ENCODE measurements at regions not wholly inside any gene's neighbourhood (a gene's known extent, or its start where the extent isn't known, plus 50 kb on each side); places are given as distances from the start of the nearest gene placed in this dataset.
"Not testable (repeated sequence)": the region's sequence is repeated elsewhere in the genome, so short reads cannot be mapped to it uniquely, and the experiment has no call there.

DNA sequence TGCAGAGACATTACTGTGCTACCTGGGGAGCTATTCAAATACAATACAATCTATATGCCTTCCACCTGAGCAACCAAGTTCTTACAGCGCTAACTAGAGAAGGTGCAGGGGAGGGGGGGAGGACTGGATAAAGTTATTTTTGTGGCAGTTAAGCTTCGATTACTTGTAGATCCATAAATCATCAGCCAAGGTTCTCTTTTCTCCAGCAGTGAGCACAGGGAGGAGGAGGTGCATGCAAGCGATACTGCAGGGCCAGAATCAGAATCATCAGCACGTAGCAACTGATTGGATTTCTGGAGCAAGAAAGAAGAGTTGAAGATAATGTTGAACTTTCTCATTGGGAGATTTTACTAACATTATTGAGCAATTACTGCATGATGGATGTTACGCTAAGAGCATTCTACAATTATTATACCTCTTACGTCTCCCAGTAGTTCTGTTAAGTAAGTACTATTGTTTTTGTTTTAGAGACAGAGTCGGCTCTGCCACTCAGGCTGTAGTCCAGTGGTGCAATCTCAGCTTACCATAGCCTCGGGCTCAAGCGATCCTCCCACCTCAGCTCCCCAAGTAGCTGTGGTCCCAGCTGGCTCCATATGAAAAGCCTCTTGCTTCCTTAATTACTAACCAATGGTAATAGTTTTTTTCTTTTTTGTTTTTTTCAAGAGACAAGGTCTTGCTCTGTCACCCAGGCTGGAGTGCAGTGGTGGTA, 74.6 kb upstream of the EEA1 start:
- in situ Hi-C loops (cut with HindIII; ENCODE audit: low pct_unique_long_range_greater_than_20kb, low sequenced_read_pairs): no loop called here
- no peak for TF ChIP-seq JUND (IDR thresholded peaks at IDR 0.05; ENCODE audit: low read depth)
- DNase-seq (ENCODE audit: low read depth in 1 of 2, low spot score in 1 of 2): no peak

GRCh38 chr12:93005928-93006392, 76.9 kb upstream of the EEA1 start:
- no peak for TF ChIP-seq JUND (IDR thresholded peaks at IDR 0.05; ENCODE audit: low read depth)
- in situ Hi-C loops (cut with HindIII; ENCODE audit: low pct_unique_long_range_greater_than_20kb, low sequenced_read_pairs): no loop called here

DNA sequence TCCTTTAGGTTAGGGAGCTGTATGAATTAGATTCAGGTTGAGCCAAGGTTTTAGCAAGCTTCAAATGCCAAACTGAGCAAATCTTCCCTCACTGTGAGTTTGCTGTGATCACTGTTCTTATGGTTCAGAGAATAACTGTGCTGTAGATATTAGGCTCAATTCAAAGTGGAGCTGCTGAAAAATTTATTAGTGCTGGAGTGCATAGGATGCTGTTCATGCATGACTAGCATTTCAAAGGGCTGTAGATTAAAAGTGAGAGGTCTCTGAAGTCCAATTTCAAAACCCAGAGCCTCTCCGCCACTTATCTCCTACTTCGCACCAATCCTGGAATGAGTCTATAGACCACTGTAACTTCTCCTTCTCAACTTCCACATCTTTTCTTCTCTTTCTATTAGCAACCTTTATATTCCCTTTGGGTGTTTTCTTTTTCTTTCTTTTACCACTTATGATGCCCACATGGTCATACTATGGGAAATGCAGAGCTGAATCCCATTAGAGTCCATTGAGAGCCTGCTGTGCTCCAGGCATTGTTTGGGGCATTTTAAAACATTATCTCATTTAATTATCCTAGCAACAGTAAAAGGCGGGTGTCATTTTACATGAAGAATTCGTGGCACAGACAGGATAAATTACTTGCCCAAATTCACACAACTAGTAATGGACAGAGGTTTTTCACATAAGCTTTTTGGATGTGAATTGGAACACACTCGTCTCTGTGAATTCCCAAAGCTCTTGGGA, 77.5 kb upstream of the EEA1 start:
- in situ Hi-C loops (cut with HindIII; ENCODE audit: low pct_unique_long_range_greater_than_20kb, low sequenced_read_pairs): no loop called here
- DNase-seq (ENCODE audit: low read depth in 1 of 2, low spot score in 1 of 2): no peak
- TF ChIP-seq JUND (IDR thresholded peaks at IDR 0.05; ENCODE audit: low read depth): no peak

More at GRCh38 chr12:93005928-93006392, 76.9 kb upstream of the EEA1 start:
- DNase-seq (ENCODE audit: low read depth in 1 of 2, low spot score in 1 of 2): no peak

DNA sequence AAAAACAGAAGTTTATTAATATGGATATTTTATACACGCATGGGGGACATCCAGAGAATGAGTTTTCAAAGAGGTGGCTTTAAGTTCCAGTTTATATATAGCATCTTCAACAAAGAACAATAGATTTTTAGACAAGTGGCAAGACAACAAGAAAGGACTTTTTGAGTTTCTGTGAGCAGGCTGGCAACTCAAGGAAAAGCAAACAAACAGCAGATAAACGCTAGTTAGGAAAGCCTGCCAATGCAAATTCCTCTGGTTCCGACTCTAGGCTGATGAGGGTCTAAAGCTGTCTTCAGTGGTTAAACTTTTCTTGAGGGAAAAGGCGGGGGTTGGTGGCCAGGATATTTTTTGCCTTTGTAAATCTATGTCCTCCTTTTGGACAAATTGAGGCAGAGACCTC, 78.4 kb upstream of the EEA1 start:
- no peak for TF ChIP-seq JUND (IDR thresholded peaks at IDR 0.05; ENCODE audit: low read depth)
- no peak for DNase-seq (ENCODE audit: low read depth in 1 of 2, low spot score in 1 of 2)
- in situ Hi-C loops (cut with HindIII; ENCODE audit: low pct_unique_long_range_greater_than_20kb, low sequenced_read_pairs): no loop called here

- DNase-seq (ENCODE audit: low read depth in 1 of 2, low spot score in 1 of 2): no peak
- no peak for TF ChIP-seq JUND (IDR thresholded peaks at IDR 0.05; ENCODE audit: low read depth)
- in situ Hi-C loops (cut with HindIII; ENCODE audit: low pct_unique_long_range_greater_than_20kb, low sequenced_read_pairs): no loop called here
These were observed 79.1 kb upstream of the EEA1 start for GRCh38 chr12:93008044-93008778.

DNA sequence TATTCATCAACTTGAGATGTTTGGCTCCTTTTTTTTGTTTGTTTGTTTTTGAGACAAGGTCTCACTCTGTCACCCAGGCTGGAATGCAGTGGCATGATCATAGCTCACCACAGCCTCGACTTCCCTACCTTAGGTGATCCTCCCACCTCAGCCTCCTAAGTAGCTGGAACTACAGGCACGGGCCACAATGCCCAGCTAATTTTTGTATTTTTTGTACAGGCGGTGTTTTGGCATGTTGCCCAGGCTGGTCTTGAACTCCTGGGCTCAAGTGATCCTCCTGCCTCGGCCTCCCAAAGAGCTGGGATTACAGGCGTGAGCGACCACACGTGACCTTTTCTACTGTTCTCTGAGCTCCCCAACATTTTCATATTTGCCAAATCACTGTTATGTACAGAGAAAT, 79.8 kb upstream of the EEA1 start:
- in situ Hi-C loops (cut with HindIII; ENCODE audit: low pct_unique_long_range_greater_than_20kb, low sequenced_read_pairs); DNase-seq (ENCODE audit: low read depth in 1 of 2, low spot score in 1 of 2): not testable (repeated sequence)

DNA sequence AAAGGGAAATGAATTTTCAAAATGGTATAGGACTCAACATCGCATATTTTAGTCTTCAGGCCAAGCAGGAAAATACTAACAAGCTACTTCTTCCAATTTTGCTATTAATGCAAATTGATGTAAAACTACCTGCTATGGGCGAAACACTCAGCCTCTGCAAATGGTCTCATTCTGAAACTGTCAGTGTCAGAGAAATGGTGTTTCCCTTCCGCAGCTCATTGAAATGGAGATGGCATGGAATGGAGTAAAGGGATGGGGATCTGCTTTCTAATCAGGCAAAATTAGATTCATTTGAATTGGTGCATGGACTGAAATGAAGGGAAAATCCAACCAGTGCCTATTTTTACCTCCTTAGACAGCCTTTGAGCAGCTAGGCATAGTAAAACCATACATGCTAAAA, 80.4 kb upstream of the EEA1 start:
- no peak for DNase-seq (ENCODE audit: low read depth in 1 of 2, low spot score in 1 of 2)
- in situ Hi-C loops (cut with HindIII; ENCODE audit: low pct_unique_long_range_greater_than_20kb, low sequenced_read_pairs): no loop called here
- no peak for TF ChIP-seq JUND (IDR thresholded peaks at IDR 0.05; ENCODE audit: low read depth)

DNA sequence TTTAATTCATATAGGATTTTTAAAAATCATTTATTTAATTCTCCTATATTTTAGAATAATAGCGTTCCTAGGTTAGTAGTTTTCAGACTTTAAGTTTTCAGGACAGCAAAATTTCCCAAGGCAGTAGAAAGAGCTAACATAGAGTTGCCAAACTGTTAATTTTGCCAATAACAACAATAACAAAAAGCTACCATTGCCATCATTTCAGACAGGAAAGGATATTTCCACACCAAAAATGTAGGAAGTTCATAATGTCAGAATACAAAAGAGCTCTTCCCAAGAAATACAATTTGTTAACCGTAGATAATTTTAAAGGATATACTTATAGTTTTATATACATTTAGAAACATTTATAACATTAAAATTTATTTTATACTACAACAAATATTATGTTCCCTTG, 81.4 kb upstream of the EEA1 start:
- no peak for DNase-seq (ENCODE audit: low read depth in 1 of 2, low spot score in 1 of 2)
- in situ Hi-C loops (cut with HindIII; ENCODE audit: low pct_unique_long_range_greater_than_20kb, low sequenced_read_pairs): no loop called here
- TF ChIP-seq JUND (IDR thresholded peaks at IDR 0.05; ENCODE audit: low read depth): no peak

DNA sequence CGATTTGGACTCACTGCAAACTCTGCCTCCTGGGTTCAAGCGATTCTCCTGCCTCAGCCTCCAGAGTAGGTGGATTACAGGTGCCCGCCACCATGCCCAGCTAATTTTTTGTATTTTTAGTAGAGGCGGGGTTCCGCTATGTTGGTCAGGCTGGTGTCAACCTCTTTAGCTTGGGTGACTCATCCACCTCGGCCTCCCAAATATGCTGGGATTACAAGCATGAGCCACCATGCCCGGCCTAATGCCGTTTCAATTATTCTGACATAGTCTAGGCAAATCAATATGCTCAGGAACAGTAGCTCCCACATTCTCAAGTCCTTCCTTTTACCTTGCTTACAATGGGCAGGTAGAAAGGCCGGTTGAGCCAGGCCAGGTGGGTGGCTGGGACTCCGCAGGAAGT, 82.0 kb upstream of the EEA1 start:
- no peak for DNase-seq (ENCODE audit: low read depth in 1 of 2, low spot score in 1 of 2)

GRCh38 chr12:93015871-93016751, 87.0 kb upstream of the EEA1 start:
- DNase-seq (ENCODE audit: low read depth in 1 of 2, low spot score in 1 of 2): no peak
- in situ Hi-C loops (cut with HindIII; ENCODE audit: low pct_unique_long_range_greater_than_20kb, low sequenced_read_pairs): no loop called here
- TF ChIP-seq JUND (IDR thresholded peaks at IDR 0.05; ENCODE audit: low read depth): no peak

More for the DNA sequence above, 82.0 kb upstream of the EEA1 start:
- in situ Hi-C loops (cut with HindIII; ENCODE audit: low pct_unique_long_range_greater_than_20kb, low sequenced_read_pairs): no loop called here
- TF ChIP-seq JUND (IDR thresholded peaks at IDR 0.05; ENCODE audit: low read depth): no peak

GRCh38 chr12:93016752-93017350, 87.8 kb upstream of the EEA1 start:
- in situ Hi-C loops (cut with HindIII; ENCODE audit: low pct_unique_long_range_greater_than_20kb, low sequenced_read_pairs): no loop called here
- TF ChIP-seq JUND (IDR thresholded peaks at IDR 0.05; ENCODE audit: low read depth): no peak
- no peak for DNase-seq (ENCODE audit: low read depth in 1 of 2, low spot score in 1 of 2)

- no peak for DNase-seq (ENCODE audit: low read depth in 1 of 2, low spot score in 1 of 2)
- TF ChIP-seq JUND (IDR thresholded peaks at IDR 0.05; ENCODE audit: low read depth): no peak
- in situ Hi-C loops (cut with HindIII; ENCODE audit: low pct_unique_long_range_greater_than_20kb, low sequenced_read_pairs): no loop called here
These were observed 89.5 kb upstream of the EEA1 start for GRCh38 chr12:93018610-93019009.

All from T47D (cell line).